ENCODE measurements at regions not wholly inside any gene's neighbourhood (a gene's known extent, or its start where the extent isn't known, plus 50 kb on each side); places are given as distances from the start of the nearest gene placed in this dataset.

DNA sequence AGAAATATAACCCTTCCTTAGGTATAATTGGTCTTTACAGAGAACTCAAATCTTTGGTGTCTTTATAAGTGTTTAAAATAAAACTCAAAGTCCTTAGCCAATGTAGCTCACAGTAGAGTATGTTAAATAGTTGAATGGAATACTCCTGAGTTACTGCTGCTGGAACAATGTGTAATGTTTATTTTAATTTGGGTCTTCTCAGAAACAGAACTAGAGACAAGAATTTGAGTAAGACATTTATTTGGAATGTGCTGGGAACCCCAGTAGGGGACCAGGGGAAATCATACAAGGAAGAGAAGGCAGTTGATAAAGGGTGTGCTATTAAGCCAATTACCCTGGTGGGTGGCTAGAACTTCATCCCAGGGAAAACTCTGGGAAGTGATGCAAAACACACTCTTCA lies 240.4 kb upstream of the LDB2 start:
- TF ChIP-seq, protein P1, sequence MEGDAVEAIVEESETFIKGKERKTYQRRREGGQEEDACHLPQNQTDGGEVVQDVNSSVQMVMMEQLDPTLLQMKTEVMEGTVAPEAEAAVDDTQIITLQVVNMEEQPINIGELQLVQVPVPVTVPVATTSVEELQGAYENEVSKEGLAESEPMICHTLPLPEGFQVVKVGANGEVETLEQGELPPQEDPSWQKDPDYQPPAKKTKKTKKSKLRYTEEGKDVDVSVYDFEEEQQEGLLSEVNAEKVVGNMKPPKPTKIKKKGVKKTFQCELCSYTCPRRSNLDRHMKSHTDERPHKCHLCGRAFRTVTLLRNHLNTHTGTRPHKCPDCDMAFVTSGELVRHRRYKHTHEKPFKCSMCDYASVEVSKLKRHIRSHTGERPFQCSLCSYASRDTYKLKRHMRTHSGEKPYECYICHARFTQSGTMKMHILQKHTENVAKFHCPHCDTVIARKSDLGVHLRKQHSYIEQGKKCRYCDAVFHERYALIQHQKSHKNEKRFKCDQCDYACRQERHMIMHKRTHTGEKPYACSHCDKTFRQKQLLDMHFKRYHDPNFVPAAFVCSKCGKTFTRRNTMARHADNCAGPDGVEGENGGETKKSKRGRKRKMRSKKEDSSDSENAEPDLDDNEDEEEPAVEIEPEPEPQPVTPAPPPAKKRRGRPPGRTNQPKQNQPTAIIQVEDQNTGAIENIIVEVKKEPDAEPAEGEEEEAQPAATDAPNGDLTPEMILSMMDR (conservative IDR thresholded peaks at IDR 0.05; ENCODE audit: low read depth, low read length), result no peak
- no peak for TF ChIP-seq EZH2 (IDR thresholded peaks at IDR 0.05; ENCODE audit: low read length, unreplicated experiment)
- TF ChIP-seq EZH2phosphoT487 (IDR thresholded peaks at IDR 0.05; ENCODE audit: borderline replicate concordance, low read length), result no peak
